Right lobe of liver (tissue), 6 donors: ENCODE measurements at regions not wholly inside any gene's neighbourhood (a gene's known extent, or its start where the extent isn't known, plus 50 kb on each side); places are given as distances from the start of the nearest gene placed in this dataset.
A peak's percentile ranks its signal among the peaks of the same experiment; 100 is the strongest.

Experiments used
- ATAC-seq, 4 donors: fragments of 200-7000 bp; cut with Tn5 transposase; one replicate each; pipeline ENCODE4 v1.9.1; 2020; ENCODE audit warnings: mild to moderate bottlenecking in 4 of 4, moderate library complexity in 4 of 4
- DNase-seq, 3 donors: peaks; one replicate each; pipeline ENCODE4 v3.0.0-alpha.2; 2020
- H3K27ac ChIP-seq, 3 donors: fragments of 200-600 bp; one replicate each; pipeline ENCODE4 v1.8.0; 2022
- H3K27me3 ChIP-seq, 2 donors: fragments of 200-600 bp; one replicate each; pipeline ENCODE4 v1.8.0; 2022
- H3K36me3 ChIP-seq, 4 donors: fragments of 200-600 bp; sonication (generic) in 1 of 4; one replicate each; pipeline versions ENCODE4 v1.5.1 to v1.8.0; 2017 to 2022; ENCODE audit warnings: control low read depth in 1 of 4
- H3K4me1 ChIP-seq, 4 donors: fragments of 200-600 bp; sonication (generic) in 1 of 4; one replicate each; pipeline versions ENCODE4 v1.5.1 to v1.8.0; 2017 to 2022; ENCODE audit warnings: control low read depth in 1 of 4
- H3K4me3 ChIP-seq, 3 donors: fragments of 200-600 bp; one replicate each; pipeline ENCODE4 v1.8.0; 2022
- H3K9me3 ChIP-seq, 4 donors: fragments of 200-600 bp; sonication (generic) in 1 of 4; one replicate each; pipeline versions ENCODE4 v1.5.1 to v1.8.0; 2017 to 2022; ENCODE audit warnings: control low read depth in 1 of 4
- CTCF ChIP-seq, 4 donors: fragments of 200-600 bp in 3 of 4; fragments of 450-650 bp in 1 of 4; IDR thresholded peaks; one replicate each; pipeline versions ENCODE4 v1.5.1 to v1.8.0; 2016 to 2022; ENCODE audit warnings: antibody characterized with exemption in 4 of 4, mild to moderate bottlenecking in 2 of 4
- POLR2A ChIP-seq: fragments of 450-650 bp; IDR thresholded peaks from one replicate; pipeline ENCODE4 v1.6.1; 2017; ENCODE audit warnings: antibody characterized with exemption, mild to moderate bottlenecking
- WGBS: methylation state at CpG from one replicate; pipeline ENCODE4 v1.1.6; 2018; ENCODE audit warnings: low coverage, low lambda C conversion rate; ENCODE audit not compliant: insufficient coverage; ENCODE audit errors: missing lambda C conversion rate; 5-methylcytosine and 5-hydroxymethylcytosine counted together
- intact Hi-C, 2 donors: fragments of 100-400 bp; cut with DNase I; formaldehyde crosslinking; loops; one replicate each; pipeline versions ENCODE4 v1.11.2 to v1.14.1; 2022
- donor health status: DM: no; HTN: yes; CAD: no.
- donor health status: DM: no; HTN: no; CAD: no.
- donor health status: DM: no; HTN: no; CAD: no.
- donor health status: DM: no; HTN: yes; CAD: no.
- donor health status: DM: no; HTN: yes; CAD: no.

- no peak for ATAC-seq
- no peak overlapping the region for H3K27ac ChIP-seq
- intact Hi-C loops, result no loop called here
- H3K27me3 ChIP-seq, result no peaks in the 10 kb centered on the region
- TF ChIP-seq CTCF (IDR thresholded peaks at IDR 0.05), result no peak
- no peak for TF ChIP-seq POLR2A
- no peaks in the 10 kb centered on the region for H3K36me3 ChIP-seq
- no peak overlapping the region for H3K4me3 ChIP-seq
- no peaks in the 10 kb centered on the region for H3K9me3 ChIP-seq
- no peaks in the 10 kb centered on the region for H3K4me1 ChIP-seq
- 96% methylated on average over 2 of the region's 2 CpGs for WGBS
- DNase-seq, result no peak
These were observed 144.8 kb upstream of the NAV3 start for GRCh38 chr12:77685901-77686300.

- H3K9me3 ChIP-seq, result no peaks in the 10 kb centered on the region
- intact Hi-C loops, result no loop called here
- TF ChIP-seq CTCF (IDR thresholded peaks at IDR 0.05) (peak; percentile 40 to 59 (median 54)), POLR2A (no peak)
- peak; percentile 71 to 88 (median 76) for ATAC-seq
- no peaks in the 10 kb centered on the region for H3K4me1 ChIP-seq
- peak in 2 of 3 donors; percentile 28 to 58 for DNase-seq
- H3K27ac ChIP-seq, result no peak overlapping the region
- 7% methylated on average over 6 of the region's 6 CpGs for WGBS
- no peaks in the 10 kb centered on the region for H3K36me3 ChIP-seq
- H3K4me3 ChIP-seq, result no peak overlapping the region
- no peaks in the 10 kb centered on the region for H3K27me3 ChIP-seq
These were observed 145.6 kb upstream of the NAV3 start for GRCh38 chr12:77685112-77685511.

GRCh38 chr12:77682488-77682887 lies 148.2 kb upstream of the NAV3 start:
- no peak for DNase-seq
- H3K27ac ChIP-seq, result no peak overlapping the region
- no peaks in the 10 kb centered on the region for H3K36me3 ChIP-seq
- TF ChIP-seq CTCF (IDR thresholded peaks at IDR 0.05) (no peak), POLR2A (no peak)
- H3K4me3 ChIP-seq, result no peak overlapping the region
- no peak for ATAC-seq
- intact Hi-C loops, result no loop called here
- H3K27me3 ChIP-seq, result no peaks in the 10 kb centered on the region
- H3K9me3 ChIP-seq, result no peaks in the 10 kb centered on the region
- H3K4me1 ChIP-seq, result no peaks in the 10 kb centered on the region

- no peak overlapping the region for H3K4me3 ChIP-seq
- H3K27me3 ChIP-seq, result no peaks in the 10 kb centered on the region
- ATAC-seq, result no peak
- H3K9me3 ChIP-seq, result no peaks in the 10 kb centered on the region
- no peak for TF ChIP-seq CTCF (IDR thresholded peaks at IDR 0.05)
- no peak for TF ChIP-seq POLR2A
- no peaks in the 10 kb centered on the region for H3K4me1 ChIP-seq
- no peak for DNase-seq
- 48% methylated on average over 2 of the region's 2 CpGs for WGBS
- intact Hi-C loops, result no loop called here
- no peaks in the 10 kb centered on the region for H3K36me3 ChIP-seq
- H3K27ac ChIP-seq, result no peak overlapping the region
These were observed 149.0 kb upstream of the NAV3 start for GRCh38 chr12:77681726-77682125.

GRCh38 chr12:77679686-77680085 lies 151.0 kb upstream of the NAV3 start:
- no peaks in the 10 kb centered on the region for H3K27me3 ChIP-seq
- intact Hi-C loops, result no loop called here
- TF ChIP-seq POLR2A (no peak), CTCF (IDR thresholded peaks at IDR 0.05) (no peak)
- DNase-seq (no peak), ATAC-seq (no peak)
- no peak overlapping the region for H3K27ac ChIP-seq
- 81% methylated on average over 6 of the region's 8 CpGs for WGBS
- no peak overlapping the region for H3K4me3 ChIP-seq
- H3K4me1 ChIP-seq, result no peaks in the 10 kb centered on the region
- no peaks in the 10 kb centered on the region for H3K36me3 ChIP-seq
- H3K9me3 ChIP-seq, result no peaks in the 10 kb centered on the region
